Middle frontal gyrus (tissue), 1 donor: ENCODE measurements at regions not wholly inside any gene's neighbourhood (a gene's known extent, or its start where the extent isn't known, plus 50 kb on each side); places are given as distances from the start of the nearest gene placed in this dataset.
"Not testable (repeated sequence)": the region's sequence is repeated elsewhere in the genome, so short reads cannot be mapped to it uniquely, and the experiment has no call there.

Source experiments
- DNase-seq: peaks from one replicate; pipeline ENCODE4 v3.0.0-alpha.2; 2015; ENCODE audit warnings: low spot score; ENCODE audit errors: extremely low spot score

GRCh38 chr9:91021656-91022055, 220.0 kb downstream of the SYK start:
- DNase-seq = not testable (repeated sequence)

GRCh38 chr9:91023741-91024140, 222.1 kb downstream of the SYK start:
- DNase-seq = no peak

GRCh38 chr9:91024841-91025240, 223.2 kb downstream of the SYK start:
- no peak for DNase-seq

- no peak for DNase-seq
These were observed 224.2 kb downstream of the SYK start for GRCh38 chr9:91025856-91026255.

GRCh38 chr9:91026266-91026665, 224.6 kb downstream of the SYK start:
- no peak for DNase-seq

GRCh38 chr9:91027005-91027404, 225.4 kb downstream of the SYK start:
- DNase-seq = no peak

- no peak for DNase-seq
These were observed 226.7 kb downstream of the SYK start for GRCh38 chr9:91028166-91028827.

- no peak for DNase-seq
These were observed 228.2 kb downstream of the SYK start for GRCh38 chr9:91029650-91030361.

GRCh38 chr9:91032121-91032531, 230.5 kb downstream of the SYK start:
- DNase-seq = no peak

GRCh38 chr9:91033270-91033669, 231.7 kb downstream of the SYK start:
- no peak for DNase-seq

GRCh38 chr9:91033797-91034196, 232.2 kb downstream of the SYK start:
- DNase-seq = no peak

GRCh38 chr9:91034521-91034920, 232.9 kb downstream of the SYK start:
- DNase-seq = no peak

GRCh38 chr9:91034976-91035824, 233.6 kb downstream of the SYK start:
- DNase-seq = no peak

GRCh38 chr9:91035825-91036208, 234.2 kb downstream of the SYK start:
- DNase-seq = no peak

- no peak for DNase-seq
These were observed 234.7 kb downstream of the SYK start for GRCh38 chr9:91036356-91036755.

GRCh38 chr9:91036826-91037510, 235.3 kb downstream of the SYK start:
- peak; percentile 16 for DNase-seq

- DNase-seq = no peak
These were observed 236.2 kb downstream of the SYK start for GRCh38 chr9:91037511-91038482.

- no peak for DNase-seq
These were observed 237.0 kb downstream of the SYK start for GRCh38 chr9:91038483-91039124.

GRCh38 chr9:91039125-91039834, 237.7 kb downstream of the SYK start:
- no peak for DNase-seq
